Motor neuron (in vitro differentiated cells): ENCODE measurements at regions not wholly inside any gene's neighbourhood (a gene's known extent, or its start where the extent isn't known, plus 50 kb on each side); places are given as distances from the start of the nearest gene placed in this dataset.
A peak's percentile ranks its signal among the peaks of the same experiment; 100 is the strongest.

Source experiments
- ATAC-seq, 8 experiments: fragments of 200-7000 bp; cut with Tn5 transposase; replicated peaks in 6 of 8; 2 replicates each; pipeline ENCODE4 v1.8.0; 2021; ENCODE audit warnings: mild to moderate bottlenecking in 8 of 8, moderate library complexity in 8 of 8
- H3K27ac ChIP-seq, 2 donors: fragments of 250-450 bp; sonication (Bioruptor Pico); 2 replicates each; pipeline ENCODE4 v1.9.0; 2021; ENCODE audit warnings: antibody characterized with exemption in 2 of 2, mild to moderate bottlenecking in 2 of 2, moderate library complexity in 1 of 2
- H3K4me1 ChIP-seq, 2 donors: fragments of 250-450 bp; sonication (Bioruptor Pico); replicated peaks in 1 of 2; 2 replicates each; pipeline ENCODE4 v1.6.1; 2021; ENCODE audit warnings: antibody characterized with exemption in 2 of 2, mild to moderate bottlenecking in 2 of 2, moderate library complexity in 1 of 2
- H3K4me3 ChIP-seq, 5 donors: fragments of 250-450 bp; sonication (Bioruptor Pico); 2 replicates each; pipeline ENCODE4 v1.9.0; 2021; ENCODE audit warnings: antibody characterized with exemption in 5 of 5, mild to moderate bottlenecking in 5 of 5, moderate library complexity in 4 of 5
- WGBS, 10 experiments: fragments of 450-650 bp; shearing (Covaris generic); methylation state at CpG; one replicate each; pipeline ENCODE4 v1.0.0; 2022; 5-methylcytosine and 5-hydroxymethylcytosine counted together
- in situ Hi-C, 9 experiments: fragments of 400-800 bp; cut with MboI; loops; one replicate each; pipeline ENCODE4 v1.15.0; 2021; ENCODE audit warnings: low sequenced_read_pairs in 9 of 9, low pct_unique_long_range_greater_than_20kb in 2 of 9; ENCODE audit not compliant: unreplicated experiment in 9 of 9

DNA sequence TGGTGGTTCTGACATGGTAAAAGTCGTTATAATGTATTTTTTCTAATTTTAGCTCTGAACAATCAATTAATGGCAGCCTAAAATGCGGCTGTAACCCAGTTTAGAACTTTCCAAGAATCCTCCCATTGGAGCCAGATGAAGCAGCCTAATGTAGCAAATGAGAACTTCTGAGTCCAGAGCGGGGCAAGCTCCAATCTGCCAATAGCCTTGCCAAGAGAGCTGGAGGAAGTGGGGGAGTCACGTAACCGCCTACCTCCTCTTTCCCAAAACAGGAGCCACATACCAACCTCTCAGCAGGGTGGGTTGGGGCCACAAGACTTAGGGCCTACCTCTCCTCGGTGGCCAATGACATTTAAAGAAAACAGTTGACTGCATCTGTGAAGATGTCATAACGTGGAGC is 230.6 kb downstream of the SOD2 start:
- WGBS, 10 experiments = 0 to 95% (median 74%) methylated on average over 1 to 6 of the region's 7 CpGs
- ATAC-seq = no peak
- no peak overlapping the region for H3K4me3 ChIP-seq
- no peak overlapping the region for H3K27ac ChIP-seq
- in situ Hi-C loops = loop anchor here in 1 of 9 experiments (25.0 kb wide), 1 partner anchor 275 kb away; no protein-coding TSS in a partner anchor
- no peaks in the 10 kb centered on the region for H3K4me1 ChIP-seq

DNA sequence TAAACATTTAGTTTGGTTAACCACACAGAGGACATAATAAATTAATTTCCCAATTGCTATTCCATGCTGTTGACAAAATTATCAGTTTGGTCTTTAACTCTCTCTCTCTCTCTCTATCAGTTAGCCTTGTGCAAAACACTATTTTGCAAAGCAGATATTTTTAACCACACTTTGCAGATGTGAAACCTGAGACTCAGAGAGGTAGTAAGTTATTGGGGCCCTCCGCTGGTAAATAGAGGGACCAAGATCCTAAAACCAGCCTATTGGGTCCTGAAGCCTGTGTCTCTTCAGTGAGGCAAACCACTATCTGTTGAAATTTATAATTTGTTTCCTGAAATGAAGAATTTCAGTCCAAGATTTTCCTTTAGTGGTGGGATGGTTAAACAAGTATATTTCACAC is 231.0 kb downstream of the SOD2 start:
- no peaks in the 10 kb centered on the region for H3K4me1 ChIP-seq
- WGBS, 10 experiments = 71 to 100% (median 100%) methylated on average over 1 of the region's 1 CpG; no CpG with 5 or more reads in 3 of the 10 experiments
- H3K4me3 ChIP-seq = no peak overlapping the region
- H3K27ac ChIP-seq = no peak overlapping the region
- no peak for ATAC-seq
- in situ Hi-C loops = loop anchor here in 1 of 9 experiments (25.0 kb wide), 1 partner anchor 275 kb away; no protein-coding TSS in a partner anchor

DNA sequence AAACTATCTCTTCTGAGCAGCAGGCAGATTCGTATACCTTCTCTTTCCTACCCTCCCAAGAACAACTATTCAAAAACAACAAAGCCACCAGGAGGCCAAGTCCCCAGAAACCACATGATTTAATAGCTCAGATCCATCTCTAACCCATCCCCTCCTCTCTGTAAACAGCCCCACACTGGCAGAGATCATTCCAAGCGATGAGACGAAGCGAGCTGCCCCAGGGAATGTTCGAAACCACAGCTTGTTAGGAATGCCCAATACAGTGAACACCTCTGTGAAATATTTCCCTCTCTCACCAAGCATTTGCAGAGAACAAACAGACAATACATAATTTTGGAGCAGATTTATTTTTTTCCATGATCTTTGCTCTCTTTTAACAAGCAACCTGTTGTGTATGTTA is 231.8 kb downstream of the SOD2 start:
- in situ Hi-C loops = loop anchor here in 1 of 9 experiments (25.0 kb wide), 1 partner anchor 274 kb away; no protein-coding TSS in a partner anchor
- Histone ChIP-seq H3K4me1 (no peaks in the 10 kb centered on the region), H3K27ac (no peak overlapping the region), H3K4me3 (no peak overlapping the region)
- 17 to 82% (median 50%) methylated on average over 1 to 5 of the region's 5 CpGs; no CpG with 5 or more reads in 3 of the 10 experiments for WGBS, 10 experiments
- peak in 1 of 8 experiments; percentile 98 for ATAC-seq

DNA sequence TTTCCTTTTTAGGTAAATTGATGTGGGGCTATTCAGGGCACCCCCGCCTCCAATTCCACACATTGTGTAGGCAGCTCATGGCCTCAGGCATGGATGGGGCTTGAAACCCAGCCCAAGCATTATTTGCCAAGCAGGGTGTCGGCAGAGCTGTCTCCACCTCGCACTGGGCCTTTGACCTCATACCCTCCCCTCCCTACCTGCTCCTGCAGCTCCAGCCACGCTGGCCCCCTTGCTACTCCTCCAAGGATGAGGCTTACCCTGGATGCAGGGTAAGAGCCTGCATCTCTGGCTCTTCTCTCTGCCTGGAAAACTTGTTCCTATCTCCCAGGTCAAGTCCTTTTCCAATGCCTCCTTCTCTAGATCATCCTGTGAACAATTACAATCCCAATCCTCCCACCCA is 232.6 kb downstream of the SOD2 start:
- Histone ChIP-seq H3K27ac (no peak overlapping the region), H3K4me1 (no peaks in the 10 kb centered on the region), H3K4me3 (no peak overlapping the region)
- in situ Hi-C loops = loop anchor here in 1 of 9 experiments (25.0 kb wide), 1 partner anchor 273 kb away; no protein-coding TSS in a partner anchor
- no peak for ATAC-seq
- WGBS, 10 experiments = 40 to 100% (median 80%) methylated on average over 1 of the region's 4 CpGs; no CpG with 5 or more reads in 5 of the 10 experiments

DNA sequence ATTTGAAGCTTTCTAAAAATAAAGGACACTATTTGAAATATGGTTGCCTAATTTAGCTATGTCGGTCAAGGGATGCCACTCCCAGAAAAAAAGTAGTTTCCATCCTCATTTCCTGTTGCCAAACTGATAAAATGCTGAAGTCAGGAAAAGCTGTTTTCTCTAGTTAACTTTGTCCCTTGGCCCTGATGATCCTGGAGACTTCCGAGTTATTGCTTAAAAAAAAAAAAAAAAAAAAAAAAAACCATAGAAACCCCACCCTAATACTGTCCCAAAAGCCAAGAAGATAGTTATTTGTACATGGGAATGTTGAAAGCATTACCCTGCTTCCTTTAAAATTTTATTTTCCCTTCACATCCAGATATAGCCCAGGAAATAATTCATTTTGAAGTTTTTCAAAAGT is 236.7 kb downstream of the SOD2 start:
- no peaks in the 10 kb centered on the region for H3K4me1 ChIP-seq
- no peak overlapping the region for H3K27ac ChIP-seq
- 0 to 94% (median 69%) methylated on average over 1 to 2 of the region's 2 CpGs for WGBS, 10 experiments
- in situ Hi-C loops = loop anchor here in 1 of 9 experiments (25.0 kb wide), 1 partner anchor 269 kb away; no protein-coding TSS in a partner anchor
- no peak for ATAC-seq
- H3K4me3 ChIP-seq = no peak overlapping the region

DNA sequence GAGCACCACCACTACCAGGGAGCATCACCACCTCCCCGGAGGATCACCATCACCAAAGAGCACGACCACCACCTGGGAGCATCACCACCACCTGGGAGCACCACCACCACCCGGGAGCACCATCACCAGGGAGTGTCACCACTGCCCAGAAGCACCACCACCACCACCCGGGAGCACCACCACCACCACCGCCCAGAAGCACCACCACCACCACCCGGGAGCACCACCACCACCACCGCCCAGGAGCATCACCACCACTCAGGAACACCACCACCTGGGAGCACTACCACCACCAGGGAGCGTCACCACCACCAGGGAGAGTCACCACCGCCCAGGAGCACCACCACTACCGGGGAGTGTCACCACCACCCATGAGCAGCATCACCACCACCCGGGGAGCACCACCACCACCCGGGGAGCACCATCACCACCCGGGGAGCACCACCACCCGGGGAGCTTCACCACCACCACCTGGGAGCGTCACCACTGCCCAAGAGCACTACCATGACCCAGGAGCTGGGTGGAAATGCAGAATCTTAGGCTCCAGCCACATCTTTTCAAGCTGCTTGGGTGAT is 237.3 kb downstream of the SOD2 start:
- Histone ChIP-seq H3K4me3 (no peak overlapping the region), H3K27ac (no peak overlapping the region), H3K4me1 (no peaks in the 10 kb centered on the region)
- 45 to 80% methylated on average over 2 to 8 of the region's 15 CpGs; no CpG with 5 or more reads in 8 of the 10 experiments for WGBS, 10 experiments
- in situ Hi-C loops = loop anchor here in 1 of 9 experiments (25.0 kb wide), 1 partner anchor 268 kb away; no protein-coding TSS in a partner anchor
- ATAC-seq = no peak

DNA sequence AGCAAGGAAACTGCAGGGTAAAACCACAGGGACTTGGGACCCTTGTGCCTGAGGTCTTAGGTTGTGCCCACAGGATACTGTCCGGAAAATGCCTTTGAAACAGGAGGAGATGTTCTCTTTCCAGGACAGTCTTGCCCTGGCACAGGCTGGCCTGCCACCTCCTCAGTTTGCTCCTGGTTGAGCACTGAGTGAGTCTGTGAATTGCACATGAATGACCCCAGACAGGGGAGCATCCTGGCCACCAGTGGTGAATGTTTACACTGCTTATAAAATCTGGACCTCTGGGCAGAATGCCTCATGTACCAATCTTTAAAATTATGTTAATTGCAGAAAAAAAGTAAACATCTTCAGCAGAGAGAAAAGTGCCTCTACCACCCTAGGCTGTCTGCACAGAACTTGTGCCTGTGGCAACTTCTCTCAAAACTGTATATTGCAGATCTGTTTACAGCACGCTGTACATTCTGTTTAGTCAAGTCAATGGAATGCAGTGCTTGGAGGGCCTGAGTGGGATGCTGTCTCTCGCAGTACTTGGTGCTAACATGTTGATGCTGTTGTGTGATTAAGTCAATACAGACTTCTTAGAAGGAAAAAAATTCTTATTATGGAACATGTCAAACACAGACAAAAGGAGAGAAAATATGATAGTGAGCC is 242.1 kb downstream of the SOD2 start:
- Histone ChIP-seq H3K27ac (no peak overlapping the region), H3K4me1 (no peaks in the 10 kb centered on the region), H3K4me3 (no peak overlapping the region)
- peak in 4 of 8 experiments; percentile 22 to 98 (median 49) for ATAC-seq
- in situ Hi-C loops = loop anchor here in 1 of 9 experiments (25.0 kb wide), 1 partner anchor 264 kb away; no protein-coding TSS in a partner anchor
- 0 to 100% (median 48%) methylated on average over 1 to 3 of the region's 3 CpGs; no CpG with 5 or more reads in 2 of the 10 experiments for WGBS, 10 experiments

DNA sequence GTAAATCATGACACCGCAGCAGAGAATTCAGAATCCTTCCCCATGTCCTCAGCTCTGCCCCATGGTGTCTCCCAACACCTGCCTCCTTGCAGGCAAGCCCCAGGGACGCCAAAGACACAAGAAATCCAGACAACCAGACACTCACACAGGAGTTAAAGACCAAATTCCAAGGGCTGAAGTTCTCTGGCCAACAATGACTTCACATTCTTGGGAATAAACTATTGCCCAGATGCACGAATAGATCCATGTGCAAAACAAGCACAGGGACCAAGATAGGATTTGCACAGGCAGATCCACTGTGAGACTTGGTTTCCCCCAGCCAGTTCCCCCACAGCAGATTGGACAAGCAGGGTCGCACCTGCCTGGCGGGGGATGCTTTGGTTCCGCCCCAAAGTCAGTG is 246.7 kb downstream of the SOD2 start:
- H3K4me1 ChIP-seq = no peaks in the 10 kb centered on the region
- in situ Hi-C loops = no loop called here
- 8 to 94% (median 55%) methylated on average over 1 to 6 of the region's 6 CpGs; no CpG with 5 or more reads in 3 of the 10 experiments for WGBS, 10 experiments
- no peak overlapping the region for H3K4me3 ChIP-seq
- H3K27ac ChIP-seq = no peak overlapping the region
- ATAC-seq = no peak

DNA sequence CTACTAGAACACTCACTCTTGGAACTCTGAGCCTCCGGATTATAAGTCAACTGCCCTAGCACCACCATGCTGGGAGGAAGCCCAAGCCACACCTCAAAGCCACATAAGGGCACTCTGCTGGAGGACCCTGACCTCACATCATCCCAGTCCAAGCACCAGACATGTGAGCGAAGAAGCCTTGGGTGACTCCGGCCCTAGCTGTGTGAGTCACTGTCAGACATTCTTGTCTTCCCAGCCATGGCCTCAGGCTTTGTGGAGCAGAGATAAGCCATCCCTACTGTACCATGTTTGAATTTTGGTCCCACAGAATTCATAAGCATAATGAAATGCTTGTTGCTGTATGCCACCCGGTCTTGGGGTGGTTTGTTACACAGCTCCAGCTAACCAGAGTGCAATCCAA is 247.7 kb downstream of the SOD2 start:
- ATAC-seq = peak in 1 of 8 experiments; percentile 14
- H3K27ac ChIP-seq = no peak overlapping the region
- 0 to 86% (median 66%) methylated on average over 1 to 4 of the region's 4 CpGs; no CpG with 5 or more reads in 4 of the 10 experiments for WGBS, 10 experiments
- in situ Hi-C loops = no loop called here
- no peaks in the 10 kb centered on the region for H3K4me1 ChIP-seq
- H3K4me3 ChIP-seq = no peak overlapping the region

DNA sequence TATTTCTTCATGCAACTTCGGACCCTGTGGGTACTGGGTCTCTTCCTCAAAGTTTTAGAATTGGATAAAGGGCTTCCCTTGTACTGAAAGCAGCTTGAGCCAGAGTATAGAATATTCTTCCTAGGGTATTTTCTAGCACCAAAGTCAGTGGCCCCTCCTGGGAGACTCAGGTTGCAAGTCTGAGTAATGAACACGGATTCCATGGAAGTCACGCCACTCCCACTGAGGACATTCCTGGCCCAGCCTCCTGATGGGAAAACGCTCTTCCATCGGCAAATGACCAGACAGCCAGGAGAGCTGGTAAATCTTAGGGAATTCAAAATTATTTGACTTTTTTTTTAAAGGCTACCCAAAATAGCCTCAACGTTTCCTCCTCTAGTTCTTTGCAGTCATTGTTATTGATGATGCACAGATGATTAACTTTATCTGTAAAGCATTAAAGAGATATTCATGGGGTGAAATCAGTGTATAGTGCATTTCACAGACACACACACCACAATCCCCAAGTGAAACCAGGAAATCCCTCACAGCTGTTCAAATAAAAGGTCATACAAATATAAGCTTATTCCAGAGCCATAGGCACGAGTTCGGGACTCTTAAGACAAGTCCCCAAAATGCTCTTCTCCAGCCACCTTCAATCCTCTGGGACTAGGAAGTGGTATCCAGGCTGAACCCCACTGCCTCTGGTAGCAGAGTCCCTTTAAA is 248.8 kb downstream of the SOD2 start:
- in situ Hi-C loops = no loop called here
- WGBS, 10 experiments = 27 to 100% (median 77%) methylated on average over 1 to 8 of the region's 8 CpGs
- ATAC-seq = peak in 1 of 8 experiments; percentile 12
- Histone ChIP-seq H3K4me3 (no peak overlapping the region), H3K4me1 (no peaks in the 10 kb centered on the region), H3K27ac (no peak overlapping the region)

DNA sequence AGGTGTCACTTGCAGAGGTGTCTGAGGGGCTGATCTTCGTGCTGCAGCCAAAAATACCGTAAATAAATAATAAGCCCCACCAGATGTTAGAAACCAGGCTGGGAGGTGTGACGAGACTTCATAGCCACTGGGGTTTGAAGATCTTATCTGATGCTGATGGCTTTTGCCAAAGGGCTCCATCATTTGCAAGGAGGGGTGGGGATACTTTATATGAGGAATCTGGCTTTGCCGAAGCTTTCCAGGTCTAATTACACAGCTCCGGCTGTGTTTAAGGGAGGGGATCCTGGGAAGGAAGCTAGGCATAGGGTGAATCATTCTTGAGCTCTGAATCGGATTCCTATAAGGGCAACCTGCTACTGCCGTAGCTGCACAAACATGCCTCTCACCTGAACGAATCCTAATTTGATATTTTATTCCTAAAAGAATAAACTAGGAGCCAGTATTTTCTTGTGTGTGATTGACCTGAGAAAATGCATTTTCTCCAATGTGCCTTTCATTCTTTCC is 249.6 kb downstream of the SOD2 start:
- in situ Hi-C loops = no loop called here
- no peak overlapping the region for H3K27ac ChIP-seq
- 0 to 85% (median 67%) methylated on average over 1 to 8 of the region's 8 CpGs; no CpG with 5 or more reads in 2 of the 10 experiments for WGBS, 10 experiments
- ATAC-seq = peak in 3 of 8 experiments; percentile 90 to 97 (median 94)
- no peak overlapping the region for H3K4me3 ChIP-seq
- no peaks in the 10 kb centered on the region for H3K4me1 ChIP-seq

DNA sequence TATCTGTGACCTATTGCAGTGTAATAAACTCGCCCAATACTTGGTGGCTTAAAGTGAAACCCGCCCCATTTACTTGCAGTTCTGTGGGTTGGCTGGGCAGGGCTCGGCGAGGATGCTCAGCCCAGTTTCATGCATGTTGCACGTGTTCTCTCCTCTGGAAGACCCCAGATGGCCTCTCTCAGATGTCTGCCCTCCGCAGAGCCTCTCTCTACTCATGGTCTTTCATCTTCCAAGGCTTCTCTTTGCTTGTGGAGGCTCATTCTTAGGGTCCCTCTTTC is 251.4 kb downstream of the SOD2 start:
- ATAC-seq = no peak
- Histone ChIP-seq H3K27ac (no peak overlapping the region), H3K4me3 (no peak overlapping the region), H3K4me1 (no peaks in the 10 kb centered on the region)
- 58 to 100% (median 68%) methylated on average over 1 to 3 of the region's 6 CpGs; no CpG with 5 or more reads in 5 of the 10 experiments for WGBS, 10 experiments
- in situ Hi-C loops = no loop called here
